GM19328 (cell line): ENCODE measurements at regions not wholly inside any gene's neighbourhood (a gene's known extent, or its start where the extent isn't known, plus 50 kb on each side); places are given as distances from the start of the nearest gene placed in this dataset.

ENCODE experiments used
- ATAC-seq: cut with Tn5 transposase; IDR thresholded peaks from one replicate; pipeline ENCODE4 v1.9.1; 2021; ENCODE audit warnings: mild to moderate bottlenecking, moderate library complexity; ENCODE audit not compliant: unreplicated experiment

DNA sequence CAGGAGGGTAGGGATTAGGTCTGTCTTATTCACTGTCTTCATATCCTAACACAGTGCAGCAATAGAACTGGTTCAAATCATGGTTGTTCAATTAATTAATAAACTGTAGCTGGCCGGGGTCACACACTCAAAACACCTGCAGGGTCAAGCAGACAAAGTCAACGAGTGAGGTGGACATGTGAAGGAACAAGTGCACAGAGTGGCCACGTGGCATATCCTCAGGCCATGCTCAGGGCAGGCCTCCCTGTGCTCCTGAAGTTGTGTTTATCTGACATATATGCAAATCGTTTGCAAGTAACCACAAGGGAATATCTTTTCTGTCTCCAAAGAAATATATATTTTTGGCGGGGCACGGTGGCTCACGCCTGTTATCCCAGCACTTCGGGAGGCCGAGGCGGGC lies 98.5 kb upstream of the ZMIZ1 start:
- no peak for ATAC-seq

DNA sequence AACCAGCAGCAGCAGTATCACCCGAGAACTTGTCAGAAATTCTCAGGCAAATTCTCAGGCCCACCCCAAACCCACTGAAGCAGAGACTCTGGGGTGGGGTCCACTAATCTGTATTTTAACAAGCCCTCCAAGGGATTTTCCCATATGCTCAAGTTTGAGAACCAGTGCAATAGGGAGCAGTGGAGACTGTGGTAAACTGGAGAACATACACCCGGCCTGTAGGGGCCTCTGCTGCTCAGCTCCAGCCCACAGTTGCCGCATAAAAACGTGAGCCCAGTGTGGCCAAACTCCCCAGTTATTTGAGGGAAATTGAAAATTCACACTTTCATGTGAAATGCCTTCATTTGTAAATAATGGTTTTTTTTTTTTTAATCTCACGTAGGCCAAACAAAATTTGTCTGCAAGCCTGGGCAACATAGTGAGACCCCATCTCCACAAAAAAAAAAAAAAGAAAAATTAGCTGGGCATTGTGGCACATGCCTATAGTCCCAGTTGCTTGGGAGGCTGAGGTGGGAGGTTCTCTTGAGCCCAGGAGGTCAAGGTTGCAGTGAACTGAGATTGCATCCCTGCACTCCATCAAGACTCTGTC lies 97.6 kb upstream of the ZMIZ1 start:
- no peak for ATAC-seq

DNA sequence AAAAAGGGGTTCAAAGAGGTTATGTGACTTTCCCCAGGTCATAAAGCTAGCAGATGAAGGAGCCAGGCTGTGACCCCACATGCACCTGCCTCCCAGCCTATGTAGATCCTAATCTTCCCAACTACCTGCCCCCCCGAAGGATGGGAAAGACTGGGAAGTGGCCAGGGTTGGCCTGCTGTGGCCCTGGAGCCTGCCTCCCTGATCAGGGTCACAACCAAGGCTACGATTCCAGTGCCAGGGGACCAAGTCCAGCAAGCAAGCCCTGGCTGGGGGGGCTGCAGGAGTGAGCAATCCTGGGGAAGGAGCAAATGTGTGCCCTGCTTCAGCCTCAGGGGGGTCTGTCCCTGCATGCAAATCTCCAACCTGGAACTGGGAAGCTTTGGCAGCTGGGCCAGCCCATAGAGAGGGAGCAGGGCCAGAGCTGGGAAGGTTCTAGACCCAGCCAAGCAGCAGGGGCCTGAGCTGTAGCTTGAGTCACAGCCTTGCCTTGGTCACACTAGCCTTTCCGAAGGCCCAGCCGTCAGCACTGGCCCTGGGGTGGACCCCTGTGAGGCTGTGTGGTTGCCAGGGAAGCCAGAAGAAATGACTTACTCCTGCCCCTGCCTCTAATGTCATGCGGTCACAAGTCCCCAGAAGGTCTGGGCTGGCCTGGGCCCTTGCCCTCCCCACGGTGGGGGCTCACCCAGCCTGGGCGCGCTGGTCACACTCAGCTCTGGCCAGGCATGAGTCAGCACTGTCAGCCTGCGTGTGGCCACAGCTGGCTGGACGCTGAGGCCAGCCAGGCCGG lies 96.4 kb upstream of the ZMIZ1 start:
- no peak for ATAC-seq

DNA sequence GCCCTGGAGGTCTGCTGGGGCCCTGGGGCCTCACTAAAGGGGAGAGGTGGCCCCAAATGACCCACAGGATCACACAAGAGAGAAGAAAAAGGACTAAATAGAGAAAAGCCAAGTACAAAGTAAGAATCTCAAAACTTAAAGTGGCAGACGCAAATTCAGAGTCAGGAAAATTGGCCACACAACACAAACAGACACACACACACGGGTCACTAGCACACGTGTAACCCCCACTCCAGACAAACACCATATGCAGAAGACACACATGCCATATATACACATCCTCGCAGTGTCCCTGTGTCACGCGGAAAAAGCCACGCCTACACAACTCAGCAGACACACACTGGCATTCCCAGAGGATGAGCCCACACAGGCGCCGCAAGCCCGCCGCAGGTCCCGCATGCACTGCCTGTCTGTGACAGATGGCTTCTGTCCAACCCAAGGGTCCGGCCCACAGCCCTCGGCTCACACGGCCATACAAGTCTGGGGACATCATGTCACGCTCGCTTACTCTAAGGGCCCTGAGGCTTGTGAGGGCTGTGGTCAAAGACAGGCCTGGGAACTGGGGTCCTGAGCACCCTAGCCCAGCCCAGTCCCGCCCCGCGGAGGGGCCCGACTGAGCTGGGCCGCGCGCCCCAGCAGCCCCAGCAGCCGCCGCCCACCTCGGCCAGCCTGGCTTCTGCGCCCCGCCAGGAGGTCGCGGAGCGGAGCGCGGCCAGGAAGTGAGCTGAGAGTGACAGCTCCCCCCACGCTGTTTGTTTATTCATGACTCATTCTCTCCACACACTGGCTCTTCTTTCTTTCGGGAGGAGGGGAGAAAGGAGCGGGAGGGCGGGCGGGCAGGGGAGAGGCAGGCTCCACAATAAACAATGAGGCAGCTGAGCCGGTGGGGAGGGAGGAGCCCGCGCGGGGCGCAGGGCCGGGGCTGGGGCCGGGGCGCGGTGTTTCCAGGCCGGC lies 95.5 kb upstream of the ZMIZ1 start:
- ATAC-seq = peak; percentile 89

DNA sequence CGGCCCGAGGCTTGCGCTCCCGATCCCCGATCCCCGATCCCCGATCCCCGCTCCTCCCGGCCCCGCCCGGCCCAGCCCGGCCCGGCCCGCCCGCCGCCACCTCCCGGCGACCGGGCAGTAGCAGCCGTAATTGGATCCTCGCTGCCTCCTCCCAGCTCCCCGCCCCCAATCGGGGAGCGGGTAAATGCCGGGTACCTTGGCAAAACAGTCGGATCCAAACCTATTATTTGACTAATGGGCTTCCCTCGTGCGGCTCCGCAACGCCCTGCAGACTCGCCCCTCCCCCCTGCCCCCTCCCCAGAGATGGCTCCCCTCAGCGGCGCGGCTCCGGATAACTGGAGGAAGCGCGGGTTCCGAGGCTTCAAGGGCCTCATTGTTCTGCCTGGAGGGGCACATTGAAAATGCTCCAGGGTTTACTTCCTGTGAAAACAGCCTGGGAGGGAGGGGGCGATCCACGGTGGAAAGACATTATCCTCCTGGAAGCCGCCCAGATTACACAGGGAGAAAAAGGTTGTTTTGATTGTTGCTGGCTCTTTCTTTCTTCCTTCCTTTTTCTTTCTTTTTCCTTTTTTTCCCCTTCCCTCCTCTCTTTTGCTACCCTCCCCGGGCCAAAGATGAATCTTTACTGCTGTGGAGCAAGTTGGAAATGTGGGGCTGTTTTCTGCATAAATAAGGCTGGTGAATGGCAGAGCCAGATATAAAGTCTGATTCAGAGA lies 94.7 kb upstream of the ZMIZ1 start:
- ATAC-seq = peak; percentile 34

DNA sequence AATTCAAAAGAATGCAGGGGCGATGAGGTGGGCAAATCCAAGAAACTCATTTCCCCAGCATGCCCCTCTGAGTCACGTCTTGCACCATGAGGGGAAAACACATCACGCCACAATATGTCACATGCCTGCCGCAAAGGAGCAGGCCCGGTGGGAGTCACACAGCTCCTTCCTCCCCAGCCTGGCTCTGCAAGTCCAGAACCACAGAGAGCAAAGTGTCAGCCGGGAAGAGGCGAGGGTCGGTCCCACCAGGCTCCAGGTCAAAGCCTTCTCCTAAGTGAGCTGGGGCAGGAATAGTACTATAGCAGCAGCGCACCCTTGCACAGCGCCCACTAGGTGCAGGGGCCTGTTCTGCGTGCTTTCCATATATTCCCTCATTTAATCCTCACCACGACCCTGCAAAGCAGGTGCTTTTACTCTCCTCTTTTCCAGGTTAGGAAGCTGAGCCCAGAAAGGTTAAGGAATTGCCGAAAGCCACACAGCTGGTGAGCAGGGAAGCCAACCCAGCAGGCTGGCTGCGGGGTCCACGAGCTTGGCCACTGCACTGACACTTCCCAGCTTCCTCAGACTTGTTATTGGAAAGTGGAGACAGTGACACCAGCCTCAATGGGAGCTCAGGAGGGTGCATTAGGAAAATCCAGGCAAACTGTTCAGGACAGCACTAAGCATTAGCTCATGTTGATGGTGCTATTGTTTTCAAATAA lies 94.0 kb upstream of the ZMIZ1 start:
- no peak for ATAC-seq

DNA sequence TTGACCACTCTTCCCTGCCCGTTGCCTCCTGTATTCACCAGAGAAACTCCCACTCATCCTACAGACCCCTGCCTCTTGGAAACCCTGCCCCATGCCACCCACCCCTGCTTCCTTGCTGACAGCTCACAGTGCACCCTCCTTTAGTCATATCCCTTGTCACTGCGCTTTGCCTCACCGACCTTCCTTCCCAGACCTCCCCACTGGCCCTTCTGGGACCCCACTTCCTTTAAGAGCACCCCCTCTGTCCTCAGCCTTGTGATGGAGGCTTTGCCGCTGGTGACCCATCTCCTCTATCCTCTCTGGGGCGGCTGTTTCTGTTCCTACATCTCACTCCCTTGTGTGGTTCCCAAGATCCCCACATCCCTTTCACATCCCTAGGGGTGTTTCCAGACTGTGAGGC lies 92.8 kb upstream of the ZMIZ1 start:
- no peak for ATAC-seq

DNA sequence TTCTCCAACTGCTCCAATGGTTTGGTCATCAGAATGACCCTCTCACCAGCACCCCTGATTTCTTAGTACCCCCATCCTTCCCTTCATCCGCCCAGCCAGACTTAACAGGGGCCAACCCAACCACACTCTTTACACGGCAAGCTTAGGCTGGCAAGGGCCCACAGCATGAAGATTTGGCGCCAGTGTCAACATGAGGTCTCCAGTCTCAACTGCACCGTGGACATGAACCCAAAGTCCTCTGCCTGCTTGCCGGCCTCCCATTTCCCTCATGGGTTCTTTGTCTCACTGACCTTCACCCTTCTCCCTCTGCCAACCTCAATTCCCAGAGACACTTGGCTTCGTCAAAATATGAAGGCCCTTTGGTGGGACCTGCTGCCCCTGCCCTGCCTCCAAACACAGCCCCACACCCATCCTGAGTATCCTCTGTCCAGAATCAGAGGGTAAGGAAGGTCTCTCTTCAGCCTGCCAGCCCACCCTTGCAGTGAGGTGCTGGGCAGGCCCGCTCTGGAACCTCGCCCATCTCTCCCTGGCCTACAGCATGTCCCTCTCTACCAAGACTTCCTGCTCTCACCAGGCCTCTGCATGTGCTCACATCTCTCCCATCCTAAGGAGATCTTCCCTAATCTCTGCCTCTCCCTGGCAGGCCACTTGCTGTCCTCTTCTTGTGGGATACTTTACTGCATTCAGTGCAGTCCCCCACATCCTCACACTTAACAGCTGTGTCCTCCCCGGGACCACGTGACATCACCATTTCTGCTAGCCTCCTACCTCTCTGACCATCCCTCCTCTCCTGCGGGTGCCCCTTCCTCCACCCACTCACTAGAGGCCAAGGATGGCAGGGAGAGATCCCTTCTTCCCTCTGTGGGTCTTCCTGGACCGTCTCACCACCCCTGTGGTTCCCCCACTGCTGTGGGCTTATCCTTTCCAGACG lies 91.7 kb upstream of the ZMIZ1 start:
- no peak for ATAC-seq

DNA sequence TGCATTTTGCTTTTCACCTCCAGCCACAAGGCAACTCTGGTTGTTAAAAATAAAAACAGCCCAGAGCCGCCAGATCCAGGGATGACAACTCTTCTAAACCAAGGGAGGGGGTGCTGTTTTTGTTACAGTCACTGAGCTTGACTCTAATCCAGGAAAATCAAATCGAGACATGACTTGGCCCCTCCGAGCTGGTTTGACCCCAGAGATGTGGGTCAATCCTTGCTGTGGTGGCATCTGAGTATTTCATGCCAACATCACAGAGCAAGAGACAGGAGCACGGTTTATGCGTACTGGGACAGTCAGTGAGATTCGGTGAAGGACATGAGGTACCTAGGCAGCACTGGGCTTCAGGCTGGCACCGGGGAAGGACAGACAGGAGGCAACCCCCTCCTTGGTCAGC lies 88.8 kb upstream of the ZMIZ1 start:
- ATAC-seq = no peak

DNA sequence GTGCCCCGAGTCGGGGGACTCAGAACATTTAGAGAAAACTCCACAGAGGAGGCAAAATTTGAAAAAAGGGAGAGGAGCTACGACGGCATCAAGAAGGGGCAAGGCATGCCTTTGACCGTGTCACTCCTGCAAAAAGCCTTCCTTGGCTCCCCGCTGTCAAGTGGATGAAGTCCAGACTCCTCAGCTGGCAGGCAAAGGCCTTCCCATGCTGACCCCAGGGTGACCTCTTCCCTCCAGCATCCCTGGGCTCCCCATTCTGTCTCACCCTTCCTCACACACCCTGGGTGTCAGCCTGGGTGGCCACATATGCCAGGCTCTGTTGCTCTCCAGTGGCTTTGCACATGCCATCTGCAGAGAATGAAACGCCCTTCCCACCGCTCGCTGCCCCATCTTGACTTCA lies 88.4 kb upstream of the ZMIZ1 start:
- ATAC-seq = no peak

DNA sequence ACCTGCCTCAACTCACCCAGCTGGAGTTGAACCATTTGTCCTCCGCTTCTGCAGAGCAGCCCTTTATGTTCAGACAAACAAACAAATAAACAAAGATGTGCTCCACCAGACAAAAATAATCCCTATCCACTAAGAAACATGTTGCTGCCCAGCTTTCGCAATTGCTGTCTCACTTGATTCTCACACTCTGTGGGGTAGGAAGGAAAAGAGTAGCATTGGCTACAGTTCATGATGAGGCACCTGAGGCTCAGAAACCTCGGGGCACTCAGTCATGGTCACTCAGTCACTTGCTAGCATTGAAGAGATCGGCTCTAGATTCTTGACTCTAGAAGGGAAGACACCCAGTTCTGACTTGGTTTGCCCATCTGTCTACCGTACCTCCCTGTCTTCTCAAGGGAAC lies 88.0 kb upstream of the ZMIZ1 start:
- no peak for ATAC-seq

DNA sequence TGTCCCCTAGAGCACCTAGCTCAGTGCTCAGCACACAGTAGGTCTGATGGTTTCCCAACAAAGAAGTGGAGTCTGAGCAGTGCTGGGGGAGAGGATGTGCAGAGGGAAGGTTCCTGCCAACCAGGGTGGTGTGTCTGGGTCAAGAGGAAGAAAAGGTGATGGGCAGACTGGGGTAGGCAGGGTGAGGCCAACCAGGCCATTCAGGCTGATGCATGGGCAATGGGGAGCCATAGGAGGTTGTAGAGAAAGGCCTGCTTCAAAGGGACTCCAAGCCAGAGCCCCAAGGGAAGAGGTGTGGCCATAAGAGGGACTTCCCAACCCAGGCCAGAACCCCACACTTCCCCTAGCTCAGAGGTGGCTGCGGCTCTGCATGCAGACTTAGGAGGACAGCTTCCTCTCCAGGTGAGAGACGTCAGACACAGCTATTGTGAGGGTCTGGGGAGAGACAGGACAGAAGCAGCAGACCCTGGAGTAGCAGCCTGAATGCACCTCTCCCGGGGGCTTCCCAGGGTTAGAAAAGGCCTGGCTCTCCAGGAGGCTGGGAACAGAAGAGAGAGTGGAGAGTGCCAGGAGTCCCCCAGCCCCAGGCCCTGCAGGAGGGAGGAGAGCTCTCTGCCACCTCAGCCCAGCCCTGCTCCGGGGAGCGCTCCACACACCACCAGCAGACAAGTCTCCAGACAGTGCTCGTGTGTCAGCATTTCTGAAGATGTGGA lies 87.4 kb upstream of the ZMIZ1 start:
- no peak for ATAC-seq

DNA sequence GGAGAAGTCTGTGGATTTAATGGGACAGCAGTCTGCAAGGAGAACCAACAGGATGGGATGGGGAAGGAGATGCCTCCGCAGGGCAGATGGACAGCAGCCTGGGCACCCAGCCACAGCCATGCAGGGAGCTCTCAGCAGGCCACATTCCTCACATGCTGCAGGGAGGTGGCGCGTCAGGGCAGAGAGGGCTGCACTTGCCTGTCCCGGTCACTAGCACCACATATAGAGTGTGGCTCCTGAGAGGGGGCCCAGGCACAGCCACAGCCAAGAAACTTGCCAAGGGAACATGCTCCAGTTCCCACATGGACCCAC lies 86.8 kb upstream of the ZMIZ1 start:
- no peak for ATAC-seq

DNA sequence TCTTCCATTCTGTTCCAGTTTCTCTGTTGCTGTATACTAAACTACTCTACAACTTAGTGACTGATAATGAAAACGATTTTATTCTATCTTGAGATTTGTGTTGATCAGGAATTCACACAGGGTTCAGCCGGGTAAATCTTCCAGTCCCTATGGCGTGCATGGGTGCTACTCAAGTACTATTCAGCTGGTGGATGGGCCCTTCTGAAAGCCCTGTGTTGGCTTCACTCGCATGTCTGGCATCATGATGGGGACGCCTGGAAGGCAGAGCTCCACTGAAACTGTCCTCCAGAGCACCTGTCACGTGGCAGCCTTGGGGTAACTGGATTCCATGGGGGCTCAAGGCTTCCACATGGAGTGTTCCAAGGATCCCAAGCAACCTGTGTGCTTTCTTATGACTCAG lies 86.0 kb upstream of the ZMIZ1 start:
- ATAC-seq = no peak

DNA sequence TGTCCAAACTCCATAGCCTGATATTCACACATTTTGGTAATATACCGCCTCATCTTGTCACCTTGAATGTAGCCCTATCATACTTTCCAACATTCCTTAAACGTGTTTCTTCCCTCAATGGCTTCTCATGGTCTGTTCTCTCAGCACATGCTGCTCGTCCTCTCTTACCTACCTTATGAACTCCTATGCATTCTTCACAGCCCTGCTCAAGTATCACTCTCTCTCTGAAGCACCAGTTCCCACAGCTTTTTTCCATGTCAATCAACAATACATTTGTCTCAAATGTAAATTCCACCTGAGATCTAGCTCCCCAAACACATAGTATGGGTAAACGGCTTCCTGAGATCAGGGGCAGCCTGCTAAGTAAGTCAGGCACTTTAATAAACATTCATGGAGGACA lies 85.2 kb upstream of the ZMIZ1 start:
- ATAC-seq = no peak

DNA sequence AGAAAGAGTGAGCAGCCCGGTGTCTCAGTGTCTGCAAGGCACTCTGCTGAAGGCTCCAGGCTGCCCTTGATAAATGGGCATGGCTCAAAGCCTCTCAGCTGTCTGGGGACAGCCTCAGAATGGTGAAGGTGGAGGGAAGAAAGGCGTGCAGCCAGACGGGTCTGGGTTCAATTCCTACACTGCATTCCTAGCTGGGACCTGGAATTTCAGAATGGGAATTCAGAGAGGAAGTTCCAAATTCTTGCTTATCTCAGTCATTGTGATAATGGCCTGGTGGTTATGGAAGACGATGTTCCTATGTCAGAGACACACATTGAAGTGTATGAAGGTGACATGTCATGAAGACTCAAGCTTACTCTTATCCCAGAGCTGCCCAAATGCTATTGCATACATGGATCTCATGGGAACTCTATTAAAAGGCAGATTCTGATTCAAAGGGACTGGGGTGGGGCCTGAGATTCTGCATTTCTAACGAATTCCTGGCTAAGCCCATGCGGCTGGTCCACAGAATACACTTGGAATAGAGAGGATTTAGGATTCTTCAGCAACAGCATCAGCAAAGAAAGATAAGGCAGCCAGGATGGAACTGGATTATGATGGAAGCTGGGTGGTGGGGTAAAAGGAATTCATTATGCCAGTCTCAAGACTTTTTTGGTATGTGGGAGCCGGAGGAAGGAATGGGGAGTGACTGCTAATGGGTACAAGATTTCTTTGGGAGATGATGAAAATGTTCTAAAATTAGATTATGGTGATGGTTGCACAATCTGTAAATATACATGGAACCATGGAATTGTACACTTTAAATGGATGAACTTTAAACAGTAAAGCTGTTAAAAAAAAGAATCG lies 82.6 kb upstream of the ZMIZ1 start:
- ATAC-seq = no peak

DNA sequence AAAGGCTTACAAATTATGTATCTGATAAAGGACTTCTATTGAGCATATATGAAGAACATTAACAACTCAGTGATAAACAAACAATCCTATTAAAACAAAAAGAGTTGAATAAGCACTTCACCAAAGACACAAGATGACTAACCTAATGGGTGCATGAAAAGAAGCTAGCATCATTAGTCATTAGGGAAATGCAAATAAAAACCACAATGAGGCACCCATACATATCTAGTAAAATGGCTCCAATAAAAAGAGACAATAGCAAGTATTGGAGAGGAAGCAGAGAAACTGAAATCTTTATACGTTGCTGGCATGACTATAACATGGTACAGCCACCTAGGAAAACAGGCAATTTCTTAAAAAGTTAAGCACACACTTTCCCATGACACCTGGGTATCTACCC lies 77.6 kb upstream of the ZMIZ1 start:
- ATAC-seq = no peak

DNA sequence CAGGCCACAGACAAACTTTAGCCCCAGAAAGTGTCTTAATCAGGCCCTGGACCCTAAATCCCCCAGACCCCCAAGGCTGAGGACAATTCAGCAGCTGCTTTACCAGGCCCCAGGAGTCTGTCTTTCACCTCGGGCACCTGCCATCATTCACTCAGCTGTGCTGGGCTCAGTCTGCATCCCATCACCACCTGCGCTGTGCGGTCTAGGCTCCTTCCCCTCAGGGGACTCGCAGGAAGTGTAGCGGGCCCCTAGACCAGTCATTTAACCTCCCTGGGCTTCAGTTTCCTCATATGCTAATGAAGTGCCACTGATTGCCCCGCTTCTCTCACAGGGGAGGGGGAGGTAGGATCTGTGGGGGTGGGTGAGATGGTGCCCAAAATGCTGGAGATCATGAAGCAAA lies 76.4 kb upstream of the ZMIZ1 start:
- peak; percentile 74 for ATAC-seq
